Parathyroid adenoma (tissue), 2 donors: ENCODE measurements at regions not wholly inside any gene's neighbourhood (a gene's known extent, or its start where the extent isn't known, plus 50 kb on each side); places are given as distances from the start of the nearest gene placed in this dataset.

Experiments
- H2AFZ ChIP-seq: fragments of 300-600 bp; sonication (generic); one replicate; pipeline ENCODE4 v1.7.0; 2017; ENCODE audit warnings: antibody characterized with exemption, mild to moderate bottlenecking
- H3K27ac ChIP-seq: fragments of 300-600 bp; sonication (generic); one replicate; pipeline ENCODE4 v1.7.0; 2017
- H3K27me3 ChIP-seq: fragments of 300-600 bp; sonication (generic); one replicate; pipeline ENCODE4 v1.7.0; 2017; ENCODE audit warnings: low read length; ENCODE audit not compliant: control insufficient read depth, insufficient read depth
- H3K36me3 ChIP-seq: fragments of 300-600 bp; sonication (generic); one replicate; pipeline ENCODE4 v1.7.0; 2017; ENCODE audit warnings: low read length; ENCODE audit not compliant: control insufficient read depth, insufficient read depth
- H3K4me1 ChIP-seq: fragments of 300-600 bp; sonication (generic); one replicate; pipeline ENCODE4 v1.7.0; 2017; ENCODE audit warnings: control low read depth
- H3K4me2 ChIP-seq: fragments of 300-600 bp; sonication (generic); one replicate; pipeline ENCODE4 v1.7.0; 2017; ENCODE audit warnings: low read length
- H3K4me3 ChIP-seq: fragments of 300-600 bp; sonication (generic); one replicate; pipeline ENCODE4 v1.7.0; 2017; ENCODE audit warnings: low read depth, low read length
- H3K79me2 ChIP-seq: fragments of 300-600 bp; sonication (generic); one replicate; pipeline ENCODE4 v1.7.0; 2017; ENCODE audit warnings: control low read depth
- H3K9ac ChIP-seq: fragments of 300-600 bp; sonication (generic); one replicate; pipeline ENCODE4 v1.7.0; 2017; ENCODE audit warnings: mild to moderate bottlenecking
- H3K9me3 ChIP-seq: fragments of 300-600 bp; sonication (generic); one replicate; pipeline ENCODE4 v1.7.0; 2017; ENCODE audit warnings: low read length; ENCODE audit not compliant: control insufficient read depth
- CTCF ChIP-seq: fragments of 300-600 bp; sonication (generic); IDR thresholded peaks from one replicate; pipeline ENCODE4 v1.7.0; 2017; ENCODE audit warnings: antibody characterized with exemption, mild to moderate bottlenecking
- donor health status: primary hyperparathyroidism.

- Histone ChIP-seq H3K4me2 (no peak overlapping the region), H3K79me2 (no peaks in the 10 kb centered on the region), H3K9ac (no peak overlapping the region), H3K9me3 (no peaks in the 10 kb centered on the region), H3K27me3 (no peaks in the 10 kb centered on the region), H2AFZ (no peak overlapping the region), H3K4me1 (no peaks in the 10 kb centered on the region), H3K27ac (no peak overlapping the region), H3K4me3 (no peak overlapping the region), H3K36me3 (no peaks in the 10 kb centered on the region)
- TF ChIP-seq CTCF = no peak
Observed at GRCh38 chr12:83622205-83622604, 935.5 kb downstream of the TMTC2 start.

DNA sequence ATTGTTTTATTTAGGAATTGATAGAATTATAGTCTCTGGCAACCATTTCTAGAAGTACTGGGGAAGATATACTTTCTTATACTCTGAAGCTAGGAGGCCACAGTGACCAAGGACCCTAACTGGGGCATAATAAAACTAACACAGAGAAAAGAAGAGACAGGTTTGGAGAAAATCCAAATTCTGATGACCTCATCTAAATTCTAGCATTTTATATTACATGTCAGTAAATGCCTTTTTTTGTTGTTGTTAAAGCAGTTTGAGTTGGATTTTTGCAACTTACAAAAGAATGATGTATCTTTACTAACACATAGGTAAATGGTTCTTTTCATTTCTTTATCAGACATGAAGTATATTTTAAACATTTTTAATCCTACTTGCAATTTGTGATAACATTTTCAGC, 933.3 kb downstream of the TMTC2 start:
- Histone ChIP-seq H3K4me3 (no peak overlapping the region), H3K4me1 (no peaks in the 10 kb centered on the region), H3K4me2 (no peak overlapping the region), H3K9me3 (no peaks in the 10 kb centered on the region), H3K79me2 (no peaks in the 10 kb centered on the region), H2AFZ (no peak overlapping the region), H3K27ac (no peak overlapping the region), H3K36me3 (no peaks in the 10 kb centered on the region), H3K27me3 (no peaks in the 10 kb centered on the region), H3K9ac (no peak overlapping the region)
- no peak for TF ChIP-seq CTCF

GRCh38 chr12:83615152-83615551, 928.4 kb downstream of the TMTC2 start:
- no peaks in the 10 kb centered on the region for H3K27me3 ChIP-seq
- no peaks in the 10 kb centered on the region for H3K4me1 ChIP-seq
- H3K9me3 ChIP-seq = no peaks in the 10 kb centered on the region
- no peak overlapping the region for H3K4me2 ChIP-seq
- H3K36me3 ChIP-seq = no peaks in the 10 kb centered on the region
- TF ChIP-seq CTCF = no peak
- no peak overlapping the region for H2AFZ ChIP-seq
- no peaks in the 10 kb centered on the region for H3K79me2 ChIP-seq
- H3K4me3 ChIP-seq = no peak overlapping the region
- H3K27ac ChIP-seq = no peak overlapping the region
- H3K9ac ChIP-seq = no peak overlapping the region

- no peaks in the 10 kb centered on the region for H3K36me3 ChIP-seq
- no peaks in the 10 kb centered on the region for H3K9me3 ChIP-seq
- no peak for TF ChIP-seq CTCF
- no peaks in the 10 kb centered on the region for H3K27me3 ChIP-seq
- H3K4me2 ChIP-seq = no peak overlapping the region
- H3K4me3 ChIP-seq = no peak overlapping the region
- H2AFZ ChIP-seq = no peak overlapping the region
- no peak overlapping the region for H3K27ac ChIP-seq
- H3K4me1 ChIP-seq = no peaks in the 10 kb centered on the region
- no peaks in the 10 kb centered on the region for H3K79me2 ChIP-seq
- H3K9ac ChIP-seq = no peak overlapping the region
Observed at GRCh38 chr12:83613586-83614110, 926.9 kb downstream of the TMTC2 start.

DNA sequence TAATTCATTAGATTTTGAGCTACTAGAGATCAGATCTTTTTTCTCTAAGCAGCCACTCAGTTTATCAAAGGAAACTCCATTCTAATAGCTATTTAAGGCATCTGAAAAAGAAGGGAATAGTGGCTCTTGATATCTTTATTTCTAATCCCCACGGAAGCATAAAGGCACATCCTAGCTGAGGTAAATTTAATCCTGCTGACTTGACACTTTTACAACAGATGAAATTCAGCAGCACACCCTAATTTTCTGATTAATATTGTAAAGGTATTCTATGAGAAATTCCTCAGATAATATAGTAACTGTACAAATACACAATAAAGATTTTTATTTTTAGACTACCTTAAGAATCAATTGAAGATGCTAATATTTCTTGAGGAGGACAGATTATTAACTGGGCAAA, 916.4 kb downstream of the TMTC2 start:
- no peaks in the 10 kb centered on the region for H3K36me3 ChIP-seq
- no peaks in the 10 kb centered on the region for H3K79me2 ChIP-seq
- no peak for TF ChIP-seq CTCF
- no peak overlapping the region for H3K4me3 ChIP-seq
- no peaks in the 10 kb centered on the region for H3K4me1 ChIP-seq
- no peaks in the 10 kb centered on the region for H3K9me3 ChIP-seq
- H3K27ac ChIP-seq = no peak overlapping the region
- H3K9ac ChIP-seq = no peak overlapping the region
- H2AFZ ChIP-seq = no peak overlapping the region
- H3K27me3 ChIP-seq = no peaks in the 10 kb centered on the region
- H3K4me2 ChIP-seq = no peak overlapping the region
